HG03520 (cell line): ENCODE measurements at regions not wholly inside any gene's neighbourhood (a gene's known extent, or its start where the extent isn't known, plus 50 kb on each side); places are given as distances from the start of the nearest gene placed in this dataset.

ENCODE experiments used
- ATAC-seq: cut with Tn5 transposase; IDR thresholded peaks from one replicate; pipeline ENCODE4 v1.9.1; 2021; ENCODE audit warnings: mild to moderate bottlenecking, moderate library complexity; ENCODE audit not compliant: unreplicated experiment

DNA sequence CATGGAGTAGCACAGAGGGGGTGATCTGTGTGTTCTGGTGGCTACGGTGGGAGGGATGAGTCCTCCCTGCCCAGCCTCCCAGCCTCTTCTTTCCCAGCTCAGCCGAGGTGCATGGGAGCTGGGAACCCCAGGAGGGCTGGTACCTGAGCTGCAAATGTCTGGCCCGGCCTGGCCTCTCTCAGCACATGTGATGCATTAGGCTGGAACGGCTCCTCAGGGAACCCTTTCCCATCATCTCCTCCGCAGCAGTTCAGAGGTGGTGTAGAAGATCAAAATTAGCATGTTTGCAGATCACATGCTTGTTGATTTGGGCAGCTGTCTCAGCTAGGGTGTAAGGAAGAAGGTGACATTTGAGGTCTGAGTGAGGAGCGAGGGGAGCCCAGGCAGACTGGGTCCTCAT is 126.6 kb downstream of the EMX2 start:
- ATAC-seq: no peak

DNA sequence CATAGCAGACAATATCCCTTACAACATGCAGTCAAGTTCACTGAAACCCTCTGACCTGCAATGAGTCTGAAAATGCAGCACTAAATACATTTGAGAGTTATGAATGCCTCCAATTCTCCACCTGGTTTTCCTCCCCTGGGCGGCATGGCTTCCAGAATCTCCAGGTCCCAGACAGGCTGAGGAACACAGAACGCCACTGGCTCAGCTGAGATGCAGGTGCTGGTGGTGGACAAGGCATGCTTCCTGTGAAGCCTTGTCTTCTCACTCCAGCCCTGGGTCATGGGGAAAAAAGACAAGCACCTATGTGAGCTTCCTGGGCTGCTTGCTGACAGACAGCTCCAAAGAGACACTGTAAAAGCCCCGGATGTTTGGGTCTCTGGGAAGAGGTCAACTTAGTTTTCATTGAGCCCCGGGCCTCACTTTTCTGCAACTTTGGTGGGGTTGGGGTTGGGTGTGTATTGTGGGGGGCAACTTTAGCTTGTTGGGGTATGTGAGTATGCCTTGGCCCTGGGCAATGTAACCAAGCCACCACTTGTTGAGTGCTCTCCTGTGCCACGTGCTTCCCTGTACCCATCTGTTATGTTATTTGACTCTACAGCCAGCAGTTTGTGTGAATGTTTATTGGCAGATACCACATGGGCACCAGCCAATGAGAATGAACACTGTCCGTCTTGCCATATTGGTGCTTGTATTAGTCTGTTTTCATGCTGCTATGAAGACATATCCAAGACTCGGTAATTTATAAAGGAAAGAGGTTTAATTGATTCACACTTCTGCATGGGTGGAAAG is 127.8 kb downstream of the EMX2 start:
- ATAC-seq: no peak

DNA sequence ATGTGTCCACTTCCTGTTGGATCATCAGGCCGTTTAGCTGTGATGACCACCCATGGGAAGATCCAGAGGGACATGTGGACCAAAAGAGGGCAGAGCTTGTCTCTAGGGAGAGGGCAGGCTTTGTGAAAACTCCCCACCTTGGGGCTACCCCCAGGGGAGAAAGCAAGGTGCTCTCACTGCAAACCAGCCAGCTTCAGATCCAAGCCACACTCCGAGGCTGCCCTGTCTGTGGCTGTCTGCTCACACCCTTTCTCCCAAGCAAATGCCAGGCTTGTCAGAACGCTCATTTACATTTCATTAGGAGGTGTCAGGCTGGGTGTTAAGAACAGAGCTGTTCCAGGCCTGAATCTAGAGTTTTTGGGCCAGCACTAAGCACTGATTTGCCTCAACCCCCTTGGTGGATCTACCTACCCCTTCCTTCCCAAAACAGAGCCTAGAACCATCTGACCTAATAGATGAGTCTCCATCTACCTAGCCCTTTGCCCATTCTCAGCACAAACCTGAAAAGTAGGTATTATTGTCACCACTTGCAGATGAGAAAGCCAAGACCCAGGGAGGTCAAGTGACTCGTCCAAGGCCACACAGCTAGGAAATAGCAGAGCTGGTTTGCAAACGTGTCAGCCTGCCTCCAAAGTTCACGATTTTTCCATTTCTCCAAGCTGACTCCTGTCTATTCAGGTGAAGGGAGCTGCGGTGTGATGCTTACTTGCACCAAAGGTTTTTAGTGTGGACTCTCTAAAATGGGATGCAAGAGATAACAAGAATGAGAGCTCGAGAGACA is 130.9 kb downstream of the EMX2 start:
- no peak for ATAC-seq

DNA sequence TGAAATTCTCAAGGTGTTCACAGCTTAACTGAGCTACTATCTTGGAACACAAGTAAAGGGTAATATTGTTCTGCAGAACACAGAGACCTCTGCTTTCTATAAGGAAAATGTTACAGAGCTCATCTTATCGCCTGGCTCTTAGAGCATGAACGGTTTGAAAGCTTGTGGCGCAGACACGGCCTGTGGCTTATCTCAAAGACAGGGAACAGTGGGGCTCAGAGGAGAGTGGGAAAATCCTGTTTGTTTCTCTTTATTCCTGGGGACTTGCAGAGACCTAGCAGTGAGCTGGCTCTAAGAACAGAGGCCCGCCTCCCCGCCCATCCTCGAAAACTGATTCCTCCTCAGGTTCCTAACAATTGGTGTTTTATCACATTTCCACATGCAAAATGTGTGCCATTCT is 131.7 kb downstream of the EMX2 start:
- ATAC-seq: no peak

DNA sequence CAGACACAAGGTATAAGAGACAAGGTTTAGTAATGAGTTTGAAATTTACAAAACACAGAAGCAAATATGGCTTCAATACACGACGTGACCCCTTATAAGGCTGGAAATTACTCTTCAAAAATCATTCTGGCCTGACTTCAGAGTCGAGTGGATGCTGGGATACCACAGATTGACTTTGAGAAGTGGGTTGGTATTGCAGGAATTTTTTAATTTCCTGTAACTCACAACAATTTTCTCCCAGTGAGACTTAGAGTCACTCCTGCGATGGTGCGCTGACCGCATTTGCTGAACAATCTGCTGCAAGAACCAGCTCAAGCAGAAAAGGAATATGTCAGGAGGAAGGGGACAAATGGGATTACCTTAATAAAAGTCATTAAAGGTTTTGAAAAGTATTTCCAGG is 132.1 kb downstream of the EMX2 start:
- ATAC-seq: no peak

DNA sequence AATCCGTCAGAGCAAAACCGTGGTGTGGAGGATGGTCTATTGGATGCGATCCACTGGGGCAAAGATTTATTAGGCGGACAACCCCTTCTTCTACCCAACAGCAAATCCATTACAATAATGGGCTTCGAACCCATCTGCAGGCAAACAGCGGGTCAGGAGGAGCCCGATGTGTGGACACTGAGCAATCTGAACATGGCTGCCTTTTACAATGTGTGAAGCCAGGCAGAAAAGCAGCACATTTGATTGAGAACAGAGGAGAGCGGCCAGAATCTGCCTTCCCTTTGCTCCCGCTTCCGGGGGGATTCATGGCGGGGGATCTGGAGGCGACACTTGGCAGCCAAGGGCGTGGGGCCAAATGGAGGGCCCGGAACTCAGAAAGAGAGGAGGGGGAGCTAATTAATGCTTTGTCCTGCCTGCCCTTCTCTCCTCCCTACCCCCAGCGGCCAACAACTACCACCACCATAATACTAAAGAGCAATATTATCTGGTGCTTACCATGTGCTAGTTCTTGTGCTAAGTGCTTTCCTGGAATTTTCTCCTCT is 133.0 kb downstream of the EMX2 start:
- no peak for ATAC-seq

DNA sequence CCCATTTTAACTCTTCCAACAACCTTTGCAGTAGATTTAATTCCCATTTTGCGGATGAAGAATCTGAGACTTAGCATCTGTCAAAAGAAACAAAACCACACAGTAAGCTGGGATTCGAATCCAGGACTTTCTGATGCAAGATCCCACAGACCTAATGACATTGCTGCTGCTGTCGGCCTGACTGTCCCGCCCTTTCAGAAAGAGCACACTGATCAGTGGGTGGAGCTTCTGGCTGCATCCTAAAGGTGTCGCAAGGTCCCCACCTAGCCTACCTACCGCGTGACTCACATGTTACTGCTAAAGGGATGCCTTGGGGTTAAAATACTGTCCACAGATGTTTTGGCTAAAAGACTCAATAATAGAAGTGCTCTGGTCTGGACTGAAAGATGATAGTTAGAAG is 134.7 kb downstream of the EMX2 start:
- ATAC-seq: no peak

DNA sequence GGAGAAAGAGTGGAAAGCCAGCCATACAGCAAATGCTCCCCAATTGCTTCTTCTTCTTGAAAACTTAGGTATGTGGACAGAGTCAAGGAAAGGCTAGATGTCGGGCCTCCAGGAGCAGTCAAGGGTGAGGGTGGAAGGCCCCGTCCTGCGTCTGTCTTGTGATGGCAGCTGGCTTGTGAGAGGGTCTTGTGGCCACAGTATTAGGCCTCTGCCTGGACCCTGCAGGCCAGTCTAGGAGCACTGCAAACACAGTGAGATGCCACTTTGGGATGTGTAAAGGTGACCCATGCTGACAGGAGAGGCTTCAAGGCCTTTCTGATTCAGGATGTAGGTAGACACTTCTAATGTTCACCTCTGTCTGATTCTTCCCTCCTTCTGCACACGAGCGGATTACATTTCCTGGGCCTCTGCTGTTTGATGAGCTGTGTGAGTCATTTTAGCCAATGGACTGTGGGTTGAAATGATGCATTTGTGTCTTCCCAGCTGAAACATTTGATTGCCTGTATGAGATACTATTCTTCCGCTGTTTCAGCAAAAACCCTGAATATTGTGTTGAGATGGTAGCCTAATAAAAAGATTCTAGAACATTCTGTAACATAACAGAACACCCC is 135.4 kb downstream of the EMX2 start:
- ATAC-seq: no peak

DNA sequence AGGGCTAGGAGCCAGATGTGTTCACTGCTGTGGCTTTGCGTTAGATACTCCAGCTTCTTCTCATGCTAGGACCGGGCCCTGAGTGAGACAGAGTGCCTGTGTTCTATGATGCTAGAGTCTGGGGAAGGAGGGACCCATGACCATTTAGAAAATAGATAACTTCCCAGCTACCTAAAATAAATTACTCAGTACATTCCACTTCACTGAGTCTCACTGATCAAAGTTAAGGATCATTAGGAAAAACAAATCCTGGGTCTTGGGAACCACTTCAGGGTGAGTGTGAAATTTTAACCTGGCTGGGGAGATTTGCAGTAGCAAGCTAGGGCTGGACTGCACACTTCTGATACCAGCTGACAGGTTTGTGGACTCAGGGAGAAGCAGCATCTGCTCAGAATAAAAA is 138.1 kb downstream of the EMX2 start:
- no peak for ATAC-seq

DNA sequence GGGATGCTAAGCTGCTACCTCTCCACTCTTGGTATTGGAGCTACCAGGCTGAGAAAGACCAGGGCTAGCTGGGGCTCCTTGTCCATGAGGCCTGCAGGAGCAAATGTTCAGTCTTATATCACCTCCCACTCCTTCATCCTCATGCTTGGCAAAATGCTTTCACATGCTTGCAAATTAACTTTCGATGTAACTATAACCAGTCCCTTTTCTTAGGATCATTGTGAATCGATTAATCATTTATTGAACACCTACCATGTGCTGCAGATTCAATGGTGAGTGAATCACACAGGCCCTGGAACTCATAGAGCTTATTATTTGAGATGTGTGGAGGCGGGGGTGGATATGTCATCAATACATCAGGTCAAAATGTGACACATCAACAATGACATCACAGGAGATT is 138.6 kb downstream of the EMX2 start:
- ATAC-seq: no peak

DNA sequence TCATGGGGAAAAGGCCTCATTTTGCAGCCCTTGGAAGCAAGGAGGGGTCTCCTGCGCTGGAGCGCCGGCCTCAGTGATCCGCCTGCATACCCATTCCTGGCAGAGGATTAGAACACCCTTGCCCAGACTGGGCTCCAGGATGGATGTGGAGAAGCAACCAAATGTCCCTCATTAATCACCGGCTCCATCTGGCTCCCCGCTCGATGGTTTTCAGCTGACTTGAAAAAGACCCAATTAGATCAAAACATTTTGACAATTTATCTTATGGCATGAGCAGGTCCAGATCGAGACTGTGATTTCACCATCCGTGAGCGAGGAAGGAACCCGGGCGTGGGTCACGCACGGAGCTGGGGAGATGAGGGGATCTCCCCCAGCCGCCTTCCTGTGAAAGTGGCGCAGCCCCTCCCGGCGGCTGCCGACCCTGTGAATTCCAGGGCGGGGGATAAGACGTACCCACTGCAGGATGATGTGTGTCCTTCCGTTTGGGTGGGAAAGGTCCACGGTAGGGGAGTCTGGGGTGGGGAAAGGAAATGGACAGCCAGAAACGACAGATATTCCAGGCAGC is 141.6 kb downstream of the EMX2 start:
- no peak for ATAC-seq

DNA sequence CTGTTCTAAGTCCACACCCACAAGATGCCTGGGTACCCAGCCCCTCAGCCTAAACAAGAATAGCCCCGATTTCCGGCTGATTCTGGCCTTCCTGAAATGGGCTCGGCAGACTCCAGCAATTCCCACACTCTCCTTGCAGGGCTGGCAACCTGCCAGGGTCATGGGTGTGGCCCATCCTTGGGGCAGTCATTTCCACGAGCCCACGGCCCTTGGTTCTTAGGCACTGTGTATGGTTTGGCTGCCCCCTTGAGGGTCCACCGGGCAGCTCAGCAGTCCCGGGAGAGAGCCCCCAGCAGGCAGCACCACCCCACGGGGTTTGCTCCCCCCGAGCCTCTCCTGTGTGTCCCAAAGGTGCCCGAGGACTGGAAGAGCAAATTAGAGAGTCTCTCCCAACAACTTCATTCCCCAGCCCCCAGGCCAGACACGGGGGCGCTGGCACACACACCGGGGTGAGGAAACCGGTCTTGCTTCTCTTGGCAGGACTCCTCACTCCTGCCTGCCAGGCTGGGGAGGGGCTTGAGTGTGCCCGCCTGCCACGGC is 142.2 kb downstream of the EMX2 start:
- no peak for ATAC-seq

DNA sequence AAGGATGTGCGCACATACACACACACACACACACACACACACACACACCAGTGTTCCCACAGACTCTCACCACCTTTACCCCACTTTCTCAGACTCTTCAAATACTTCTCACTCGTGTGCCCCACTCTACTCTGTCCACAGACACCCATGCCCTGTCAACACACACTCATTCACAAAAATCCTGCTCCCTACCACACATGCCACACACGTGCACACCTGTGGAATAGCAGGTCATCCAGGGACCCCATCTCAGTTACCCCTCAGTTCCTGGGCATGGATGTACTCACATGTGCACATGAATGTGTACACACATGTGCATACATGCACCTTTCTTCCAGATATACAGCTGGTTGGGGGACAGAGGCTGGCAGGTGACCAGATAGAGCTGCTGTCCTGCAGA is 142.9 kb downstream of the EMX2 start:
- ATAC-seq: no peak

DNA sequence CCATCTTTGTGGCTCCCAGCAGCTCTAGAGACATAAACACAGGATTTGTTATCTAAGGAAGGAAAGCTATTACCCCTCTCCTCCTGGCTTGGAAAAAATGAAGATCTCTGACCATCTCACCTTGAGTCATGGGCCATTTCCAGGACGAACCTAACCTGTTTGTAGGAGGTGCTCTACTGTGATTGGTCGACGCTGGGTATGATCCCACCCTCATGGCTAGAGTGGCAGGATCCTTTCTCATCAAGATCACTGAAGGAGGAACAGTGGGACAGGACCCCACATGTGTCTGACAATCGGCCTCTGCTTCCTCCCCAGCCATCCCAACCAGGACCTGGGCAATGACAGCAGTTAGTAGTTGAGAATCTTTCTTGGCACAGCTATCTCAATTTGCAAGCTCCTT is 144.1 kb downstream of the EMX2 start:
- ATAC-seq: no peak

DNA sequence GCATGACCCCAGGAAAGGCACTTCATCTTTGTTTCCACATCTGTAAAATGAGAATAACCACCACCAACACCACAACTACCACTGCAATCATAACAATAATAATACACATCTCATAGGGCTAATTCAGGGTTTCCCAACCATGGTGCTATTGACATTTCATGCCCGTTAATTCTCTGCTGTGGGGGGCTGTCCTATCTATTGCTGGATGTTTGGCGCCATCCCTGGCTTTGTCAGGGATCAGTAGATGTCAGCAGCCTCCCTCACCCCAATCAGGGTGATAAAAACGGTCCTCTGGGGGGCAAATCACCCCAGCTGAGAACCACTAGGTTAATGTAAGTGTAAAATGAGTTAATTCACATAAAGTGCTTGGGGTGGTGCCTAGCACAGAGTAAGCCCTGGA is 145.8 kb downstream of the EMX2 start:
- no peak for ATAC-seq

DNA sequence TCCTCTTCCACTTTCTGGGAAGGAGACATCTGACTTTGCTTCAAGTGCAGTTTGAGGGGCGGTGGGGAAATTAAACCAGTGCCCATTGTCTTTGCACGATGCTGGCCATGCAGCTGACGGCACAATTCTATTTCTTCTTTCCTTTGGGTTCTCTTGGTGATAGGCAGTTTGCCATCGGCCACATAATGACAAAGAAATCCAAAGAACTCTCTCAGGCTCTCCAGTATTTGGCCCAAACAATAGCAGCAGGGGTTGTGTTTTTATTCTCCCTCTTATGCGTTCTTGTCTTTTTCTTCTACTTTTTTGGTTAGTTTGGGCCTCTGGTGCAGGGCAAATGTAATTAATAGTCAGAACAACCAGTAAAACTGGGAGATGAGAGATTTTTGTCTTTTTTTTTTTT is 147.0 kb downstream of the EMX2 start:
- no peak for ATAC-seq

DNA sequence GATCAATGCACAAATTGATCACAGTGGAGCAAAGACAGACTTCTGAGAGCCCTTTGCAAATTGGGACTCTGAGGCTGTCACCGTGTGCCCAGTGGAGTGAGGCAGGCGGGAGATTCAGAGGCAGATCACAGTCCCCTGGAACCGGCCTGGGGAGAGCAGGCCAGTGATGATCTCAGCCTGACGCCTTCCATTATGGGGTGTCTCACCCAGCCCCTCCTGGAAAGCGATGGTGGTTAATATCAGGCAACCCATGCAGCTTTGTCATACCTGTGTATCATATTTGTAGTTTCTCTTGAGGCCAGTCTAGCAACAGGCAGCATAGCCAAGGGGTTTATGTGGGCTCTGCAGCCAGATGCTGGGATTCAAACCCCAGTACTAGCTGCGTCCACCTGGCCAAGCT is 147.8 kb downstream of the EMX2 start:
- ATAC-seq: no peak

DNA sequence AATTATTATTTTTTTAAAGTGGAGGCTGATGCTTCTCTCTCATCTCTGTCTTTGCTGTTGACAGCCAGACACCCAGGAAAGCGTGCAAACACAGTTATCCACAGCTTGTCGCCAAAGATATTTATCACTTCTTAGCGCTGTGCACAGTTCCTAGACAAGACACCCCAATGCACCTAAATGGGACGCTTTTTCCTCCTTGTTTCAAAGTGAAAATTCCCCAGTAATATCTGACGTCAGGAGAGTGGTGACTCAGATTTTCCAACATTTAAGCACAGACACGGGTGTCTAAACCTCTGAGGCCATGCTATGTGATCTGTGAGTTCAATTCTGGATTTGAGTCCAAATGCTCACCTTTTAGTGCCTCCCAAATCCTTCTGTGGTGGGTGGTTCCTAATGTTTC is 151.6 kb downstream of the EMX2 start:
- no peak for ATAC-seq

DNA sequence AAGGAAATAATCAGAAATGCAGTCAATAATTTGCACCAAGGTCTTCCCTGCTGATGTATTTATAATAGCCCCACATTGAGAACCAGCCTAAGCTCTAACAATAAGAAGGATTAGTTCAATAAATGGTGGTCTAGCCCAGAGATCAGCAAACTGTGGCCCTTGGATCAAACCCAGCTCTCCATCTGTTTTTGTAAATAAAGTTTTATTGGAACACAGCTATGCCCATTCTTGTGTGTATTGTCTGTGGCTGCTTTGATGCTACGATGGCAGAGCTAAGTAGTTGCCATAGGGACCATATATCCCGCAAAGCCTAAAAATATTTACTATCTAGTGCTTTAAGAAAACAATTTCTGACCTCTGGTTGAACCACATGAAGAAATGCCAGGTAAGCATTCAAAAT is 154.9 kb downstream of the EMX2 start:
- ATAC-seq: no peak

DNA sequence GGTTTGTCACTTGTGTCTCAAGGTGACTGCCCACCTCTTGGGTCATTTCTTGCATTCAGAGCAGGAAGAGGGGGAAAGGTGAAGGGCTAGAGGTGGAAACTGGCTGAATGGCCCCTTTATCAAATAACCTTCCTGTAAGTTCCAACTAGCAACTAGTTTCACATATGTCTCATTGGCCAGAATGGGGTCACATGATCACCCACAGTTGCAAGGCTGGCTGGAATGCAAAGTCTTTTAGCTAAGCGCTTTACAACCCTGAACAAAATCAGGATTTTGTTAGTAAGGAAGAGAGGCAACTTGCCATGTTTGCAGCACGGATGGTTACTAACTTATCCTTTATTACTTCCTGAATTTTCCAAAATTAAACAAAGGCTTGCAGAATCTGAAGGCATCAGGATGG is 156.3 kb downstream of the EMX2 start:
- ATAC-seq: no peak

DNA sequence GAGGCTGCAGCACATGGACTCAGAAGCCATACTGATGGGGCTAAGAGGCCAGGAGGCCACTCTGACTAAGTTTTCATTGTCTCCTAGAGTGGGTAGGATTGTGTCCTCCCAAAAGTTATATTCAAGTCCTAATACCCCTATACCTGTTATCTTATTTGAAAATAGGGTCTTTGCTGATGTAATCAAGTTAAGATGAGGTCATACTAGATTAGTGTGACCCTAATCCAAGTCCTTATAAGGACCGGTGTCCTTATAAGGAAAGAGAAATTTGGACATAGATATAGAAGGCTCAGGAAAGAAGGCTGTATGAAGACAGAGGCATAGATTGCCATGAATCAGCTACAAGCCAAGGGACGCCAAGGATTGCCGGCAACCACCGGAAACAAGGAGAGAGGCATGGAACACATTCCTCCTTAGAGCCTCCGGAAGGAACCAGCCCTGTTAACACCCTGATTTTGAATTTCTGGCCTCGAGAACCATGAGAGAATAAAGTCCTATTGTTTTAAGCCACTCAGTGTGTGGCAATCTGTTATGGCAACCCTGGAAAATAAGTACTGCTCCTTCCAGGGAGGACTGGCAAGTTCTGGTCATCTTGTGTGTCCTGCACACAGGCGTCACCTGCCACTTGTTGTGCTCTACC is 157.0 kb downstream of the EMX2 start:
- no peak for ATAC-seq
